ENCODE measurements at regions not wholly inside any gene's neighbourhood (a gene's known extent, or its start where the extent isn't known, plus 50 kb on each side); places are given as distances from the start of the nearest gene placed in this dataset.

DNA sequence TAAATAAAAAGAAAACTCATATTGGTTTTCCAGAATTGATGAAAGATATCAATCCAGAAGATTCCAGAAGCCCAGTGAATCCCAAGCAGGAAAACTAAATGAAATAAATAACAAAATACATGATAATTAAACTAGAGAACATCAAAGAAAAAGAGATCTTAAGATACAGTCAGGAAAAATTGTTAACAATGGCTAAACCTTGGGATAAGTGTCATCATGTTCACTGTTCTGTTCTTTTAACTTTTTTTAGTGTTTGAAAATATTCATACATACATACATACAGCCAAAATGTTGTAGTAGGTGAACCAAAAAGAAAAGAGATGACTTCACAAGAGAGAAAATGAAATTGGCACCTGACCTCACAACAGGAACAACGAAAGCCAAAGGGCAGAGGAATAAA is 72.2 kb upstream of the MYCN start:
- H3K4me3 ChIP-seq (replicated peaks; ENCODE audit: insufficient read depth, low read length) = no peak overlapping the region
- DNase-seq (ENCODE audit: low read depth in 1 of 2, low spot score in 1 of 2) = no peak
- no peaks in the 10 kb centered on the region for H3K27me3 ChIP-seq (ENCODE audit: insufficient read depth, poor library complexity, severe bottlenecking)
- no peak overlapping the region for H3K27ac ChIP-seq (replicated peaks)
- TF ChIP-seq POLR2AphosphoS5 (IDR thresholded peaks at IDR 0.05; ENCODE audit: low read depth) (no peak), GABPA (IDR thresholded peaks at IDR 0.05; ENCODE audit: low read depth) (no peak), SPI1 (IDR thresholded peaks at IDR 0.05; ENCODE audit: borderline replicate concordance, low read depth) (no peak)
- TF ChIP-seq, protein P1, sequence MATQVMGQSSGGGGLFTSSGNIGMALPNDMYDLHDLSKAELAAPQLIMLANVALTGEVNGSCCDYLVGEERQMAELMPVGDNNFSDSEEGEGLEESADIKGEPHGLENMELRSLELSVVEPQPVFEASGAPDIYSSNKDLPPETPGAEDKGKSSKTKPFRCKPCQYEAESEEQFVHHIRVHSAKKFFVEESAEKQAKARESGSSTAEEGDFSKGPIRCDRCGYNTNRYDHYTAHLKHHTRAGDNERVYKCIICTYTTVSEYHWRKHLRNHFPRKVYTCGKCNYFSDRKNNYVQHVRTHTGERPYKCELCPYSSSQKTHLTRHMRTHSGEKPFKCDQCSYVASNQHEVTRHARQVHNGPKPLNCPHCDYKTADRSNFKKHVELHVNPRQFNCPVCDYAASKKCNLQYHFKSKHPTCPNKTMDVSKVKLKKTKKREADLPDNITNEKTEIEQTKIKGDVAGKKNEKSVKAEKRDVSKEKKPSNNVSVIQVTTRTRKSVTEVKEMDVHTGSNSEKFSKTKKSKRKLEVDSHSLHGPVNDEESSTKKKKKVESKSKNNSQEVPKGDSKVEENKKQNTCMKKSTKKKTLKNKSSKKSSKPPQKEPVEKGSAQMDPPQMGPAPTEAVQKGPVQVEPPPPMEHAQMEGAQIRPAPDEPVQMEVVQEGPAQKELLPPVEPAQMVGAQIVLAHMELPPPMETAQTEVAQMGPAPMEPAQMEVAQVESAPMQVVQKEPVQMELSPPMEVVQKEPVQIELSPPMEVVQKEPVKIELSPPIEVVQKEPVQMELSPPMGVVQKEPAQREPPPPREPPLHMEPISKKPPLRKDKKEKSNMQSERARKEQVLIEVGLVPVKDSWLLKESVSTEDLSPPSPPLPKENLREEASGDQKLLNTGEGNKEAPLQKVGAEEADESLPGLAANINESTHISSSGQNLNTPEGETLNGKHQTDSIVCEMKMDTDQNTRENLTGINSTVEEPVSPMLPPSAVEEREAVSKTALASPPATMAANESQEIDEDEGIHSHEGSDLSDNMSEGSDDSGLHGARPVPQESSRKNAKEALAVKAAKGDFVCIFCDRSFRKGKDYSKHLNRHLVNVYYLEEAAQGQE (IDR thresholded peaks at IDR 0.05; ENCODE audit: insufficient replicate concordance, low read depth) = no peak
- TF ChIP-seq, protein P2, sequence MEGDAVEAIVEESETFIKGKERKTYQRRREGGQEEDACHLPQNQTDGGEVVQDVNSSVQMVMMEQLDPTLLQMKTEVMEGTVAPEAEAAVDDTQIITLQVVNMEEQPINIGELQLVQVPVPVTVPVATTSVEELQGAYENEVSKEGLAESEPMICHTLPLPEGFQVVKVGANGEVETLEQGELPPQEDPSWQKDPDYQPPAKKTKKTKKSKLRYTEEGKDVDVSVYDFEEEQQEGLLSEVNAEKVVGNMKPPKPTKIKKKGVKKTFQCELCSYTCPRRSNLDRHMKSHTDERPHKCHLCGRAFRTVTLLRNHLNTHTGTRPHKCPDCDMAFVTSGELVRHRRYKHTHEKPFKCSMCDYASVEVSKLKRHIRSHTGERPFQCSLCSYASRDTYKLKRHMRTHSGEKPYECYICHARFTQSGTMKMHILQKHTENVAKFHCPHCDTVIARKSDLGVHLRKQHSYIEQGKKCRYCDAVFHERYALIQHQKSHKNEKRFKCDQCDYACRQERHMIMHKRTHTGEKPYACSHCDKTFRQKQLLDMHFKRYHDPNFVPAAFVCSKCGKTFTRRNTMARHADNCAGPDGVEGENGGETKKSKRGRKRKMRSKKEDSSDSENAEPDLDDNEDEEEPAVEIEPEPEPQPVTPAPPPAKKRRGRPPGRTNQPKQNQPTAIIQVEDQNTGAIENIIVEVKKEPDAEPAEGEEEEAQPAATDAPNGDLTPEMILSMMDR (IDR thresholded peaks at IDR 0.05; ENCODE audit: insufficient read depth, low read length) = no peak

DNA sequence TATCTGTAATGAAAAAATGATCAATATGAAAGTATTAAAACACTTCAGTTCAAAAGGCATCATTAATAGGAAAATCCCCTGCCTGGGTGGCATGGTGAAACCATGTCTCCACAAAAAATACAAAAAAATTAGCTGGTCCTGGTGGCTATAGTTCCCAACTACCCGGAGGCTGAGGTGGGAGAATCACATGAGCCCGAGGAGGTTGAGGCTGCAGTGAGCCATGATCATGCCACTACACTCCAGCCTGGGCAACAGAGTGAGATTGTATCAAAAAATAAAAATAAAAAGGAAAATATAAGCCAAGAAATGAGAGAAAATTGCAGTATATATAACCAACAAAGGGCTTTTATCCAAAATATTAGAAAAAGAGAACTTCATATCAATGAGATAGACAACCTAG is 71.6 kb upstream of the MYCN start:
- DNase-seq (ENCODE audit: low read depth in 1 of 2, low spot score in 1 of 2) = no peak
- no peak overlapping the region for H3K4me3 ChIP-seq (replicated peaks; ENCODE audit: insufficient read depth, low read length)
- no peak for TF ChIP-seq SPI1 (IDR thresholded peaks at IDR 0.05; ENCODE audit: borderline replicate concordance, low read depth)
- TF ChIP-seq, protein P1 (IDR thresholded peaks at IDR 0.05; ENCODE audit: insufficient replicate concordance, low read depth) = no peak
- no peak for TF ChIP-seq POLR2AphosphoS5 (IDR thresholded peaks at IDR 0.05; ENCODE audit: low read depth)
- no peak for TF ChIP-seq GABPA (IDR thresholded peaks at IDR 0.05; ENCODE audit: low read depth)
- TF ChIP-seq, protein P2 (IDR thresholded peaks at IDR 0.05; ENCODE audit: insufficient read depth, low read length) = no peak
- no peaks in the 10 kb centered on the region for H3K27me3 ChIP-seq (ENCODE audit: insufficient read depth, poor library complexity, severe bottlenecking)
- H3K27ac ChIP-seq (replicated peaks) = no peak overlapping the region

DNA sequence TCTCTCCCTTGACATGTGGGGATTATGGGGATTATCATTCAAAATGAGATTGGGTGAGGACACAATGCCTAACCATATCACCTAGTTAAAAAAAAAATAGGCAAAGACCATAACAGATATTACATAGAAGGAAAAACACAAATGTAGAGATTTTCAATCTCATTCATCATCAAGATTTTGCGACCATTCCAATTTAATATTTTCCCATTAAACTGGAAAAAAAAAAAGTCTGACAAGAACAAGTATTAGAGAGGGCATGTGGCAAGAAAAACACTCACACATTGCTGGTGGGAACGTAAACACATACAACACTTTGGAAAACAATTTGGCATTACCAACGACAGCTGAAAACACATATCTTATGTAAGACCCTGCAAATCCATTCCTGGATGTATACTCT is 71.0 kb upstream of the MYCN start:
- TF ChIP-seq, protein P1 (IDR thresholded peaks at IDR 0.05; ENCODE audit: insufficient replicate concordance, low read depth) = no peak
- TF ChIP-seq, protein P2 (IDR thresholded peaks at IDR 0.05; ENCODE audit: insufficient read depth, low read length) = no peak
- TF ChIP-seq POLR2AphosphoS5 (IDR thresholded peaks at IDR 0.05; ENCODE audit: low read depth) (no peak), SPI1 (IDR thresholded peaks at IDR 0.05; ENCODE audit: borderline replicate concordance, low read depth) (no peak), GABPA (IDR thresholded peaks at IDR 0.05; ENCODE audit: low read depth) (no peak)

More for the DNA sequence above, 71.0 kb upstream of the MYCN start:
- H3K4me3 ChIP-seq (replicated peaks; ENCODE audit: insufficient read depth, low read length) = no peak overlapping the region
- DNase-seq (ENCODE audit: low read depth in 1 of 2, low spot score in 1 of 2) = no peak
- H3K27ac ChIP-seq (replicated peaks) = no peak overlapping the region
- H3K27me3 ChIP-seq (ENCODE audit: insufficient read depth, poor library complexity, severe bottlenecking) = no peaks in the 10 kb centered on the region

Data from HL-60 (cell line).